ENCODE measurements at regions not wholly inside any gene's neighbourhood (a gene's known extent, or its start where the extent isn't known, plus 50 kb on each side); places are given as distances from the start of the nearest gene placed in this dataset.

GRCh38 chr4:148717988-148718387 lies 275.8 kb upstream of the NR3C2 start:
- TF ChIP-seq EZH2phosphoT487 (IDR thresholded peaks at IDR 0.05; ENCODE audit: insufficient read depth, low read depth) (no peak), EZH2 (IDR thresholded peaks at IDR 0.05; ENCODE audit: insufficient read depth, poor library complexity, severe bottlenecking) (no peak)
